MCF 10A (cell line): ENCODE measurements at regions not wholly inside any gene's neighbourhood (a gene's known extent, or its start where the extent isn't known, plus 50 kb on each side); places are given as distances from the start of the nearest gene placed in this dataset.
"Not testable (repeated sequence)": the region's sequence is repeated elsewhere in the genome, so short reads cannot be mapped to it uniquely, and the experiment has no call there.

Experiments used
- BruUV-seq: library from RNA; stranded (reverse); fragments of 400-500 nt; replicated peaks from 2 replicates; lab custom pipeline; 2021; lab: Mats Ljungman, UMichigan
- CTCF ChIA-PET: fragments of 300-600 bp; sonication (Branson Sonifier 250); formaldehyde crosslinking; extraction: SDS; loops from one replicate; lab custom pipeline; 2021; ENCODE audit warnings: antibody characterized with exemption, inconsistent platforms; lab: Yijun Ruan, JAX
- POLR2A ChIA-PET: fragments of 300-600, 350-650 bp; sonication (Branson Sonifier 250); formaldehyde crosslinking; extraction: SDS; loops from one replicate; lab custom pipeline; 2020; ENCODE audit warnings: antibody characterized with exemption, inconsistent platforms; lab: Yijun Ruan, JAX
- DNase-seq: peaks from one replicate; pipeline ENCODE4 v3.0.0-alpha.2; 2018; ENCODE audit not compliant: unreplicated experiment
- H3K27ac Mint-ChIP-seq: one replicate; pipeline ENCODE4 v1.8.0; 2022; ENCODE audit warnings: mild to moderate bottlenecking, low read depth, mixed read lengths; ENCODE audit not compliant: unreplicated experiment
- H3K27me3 Mint-ChIP-seq: one replicate; pipeline ENCODE4 v1.8.0; 2022; ENCODE audit warnings: mixed read lengths; ENCODE audit not compliant: insufficient read depth, unreplicated experiment
- H3K36me3 Mint-ChIP-seq: one replicate; pipeline ENCODE4 v1.8.0; 2022; ENCODE audit warnings: mild to moderate bottlenecking, moderate library complexity, mixed read lengths; ENCODE audit not compliant: insufficient read depth, unreplicated experiment
- H3K4me1 Mint-ChIP-seq: one replicate; pipeline ENCODE4 v1.8.0; 2022; ENCODE audit warnings: mixed read lengths; ENCODE audit not compliant: insufficient read depth, unreplicated experiment
- H3K4me3 Mint-ChIP-seq: one replicate; pipeline ENCODE4 v1.8.0; 2022; ENCODE audit warnings: mild to moderate bottlenecking, moderate library complexity, mixed read lengths; ENCODE audit not compliant: unreplicated experiment
- H3K9me3 Mint-ChIP-seq: one replicate; pipeline ENCODE4 v1.8.0; 2022; ENCODE audit warnings: mixed read lengths; ENCODE audit not compliant: unreplicated experiment
- intact Hi-C: fragments of 100-400 bp; cut with micrococcal nuclease; formaldehyde crosslinking; loops from 2 replicates; pipeline ENCODE4 v1.14.1; 2022

DNA sequence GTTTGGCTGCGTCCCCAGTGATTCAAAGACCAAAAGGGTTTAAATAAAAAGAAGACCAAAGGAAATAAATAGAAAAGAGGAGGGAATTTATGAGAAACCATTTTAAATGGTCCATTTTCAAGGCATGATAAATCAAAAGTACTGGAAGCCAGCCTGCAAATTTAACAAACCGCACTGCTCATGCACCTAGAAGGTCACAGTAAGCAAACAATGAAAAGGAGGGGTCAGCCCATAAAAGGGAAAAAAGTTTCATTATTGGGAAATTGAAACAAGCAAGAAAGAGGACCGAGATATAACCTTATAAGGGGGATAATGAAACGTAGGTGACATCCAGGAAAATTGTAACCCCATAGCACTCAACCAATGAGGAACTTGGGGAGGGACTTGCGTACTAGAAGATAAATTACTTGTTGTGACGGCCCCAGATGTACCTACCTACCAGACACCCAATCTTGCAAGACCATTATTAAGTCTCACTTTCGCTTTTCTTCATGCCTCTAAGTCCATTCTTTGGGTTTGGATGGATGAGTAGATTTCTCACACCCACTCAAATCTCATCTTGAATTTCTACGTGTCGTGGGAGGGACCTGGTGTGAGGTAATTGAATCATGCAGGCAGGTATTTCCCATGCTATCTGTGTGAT lies 172.0 kb downstream of the SPATA31A1 start:
- H3K4me1 Mint-ChIP-seq, H3K27ac Mint-ChIP-seq, CTCF ChIA-PET, intact Hi-C loops, POLR2A ChIA-PET, DNase-seq, H3K36me3 Mint-ChIP-seq, H3K4me3 Mint-ChIP-seq, BruUV-seq, H3K27me3 Mint-ChIP-seq, H3K9me3 Mint-ChIP-seq: not testable (repeated sequence)

DNA sequence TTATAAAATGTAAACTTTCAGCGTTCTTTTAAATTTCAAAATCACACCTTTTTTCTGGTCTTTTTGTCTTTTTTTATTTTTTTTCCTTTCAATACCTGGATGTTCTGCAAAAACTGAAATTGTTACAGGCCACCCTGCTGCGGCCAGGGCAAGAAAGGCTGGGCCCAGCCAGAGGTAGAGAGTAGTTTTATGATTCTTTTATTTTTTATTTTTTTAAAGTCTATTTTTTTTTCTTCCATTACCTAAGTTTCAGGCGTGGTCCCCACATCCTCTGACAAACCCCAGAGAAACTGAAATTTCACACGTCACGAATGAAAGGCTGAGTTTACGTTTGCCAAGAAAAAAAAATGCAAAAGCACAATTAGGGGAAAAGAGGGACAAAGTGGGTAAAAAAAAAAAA lies 177.1 kb downstream of the SPATA31A1 start:
- H3K4me3 Mint-ChIP-seq, intact Hi-C loops, H3K36me3 Mint-ChIP-seq, H3K27ac Mint-ChIP-seq, H3K27me3 Mint-ChIP-seq, DNase-seq, H3K4me1 Mint-ChIP-seq, CTCF ChIA-PET, H3K9me3 Mint-ChIP-seq, BruUV-seq, POLR2A ChIA-PET: not testable (repeated sequence)

DNA sequence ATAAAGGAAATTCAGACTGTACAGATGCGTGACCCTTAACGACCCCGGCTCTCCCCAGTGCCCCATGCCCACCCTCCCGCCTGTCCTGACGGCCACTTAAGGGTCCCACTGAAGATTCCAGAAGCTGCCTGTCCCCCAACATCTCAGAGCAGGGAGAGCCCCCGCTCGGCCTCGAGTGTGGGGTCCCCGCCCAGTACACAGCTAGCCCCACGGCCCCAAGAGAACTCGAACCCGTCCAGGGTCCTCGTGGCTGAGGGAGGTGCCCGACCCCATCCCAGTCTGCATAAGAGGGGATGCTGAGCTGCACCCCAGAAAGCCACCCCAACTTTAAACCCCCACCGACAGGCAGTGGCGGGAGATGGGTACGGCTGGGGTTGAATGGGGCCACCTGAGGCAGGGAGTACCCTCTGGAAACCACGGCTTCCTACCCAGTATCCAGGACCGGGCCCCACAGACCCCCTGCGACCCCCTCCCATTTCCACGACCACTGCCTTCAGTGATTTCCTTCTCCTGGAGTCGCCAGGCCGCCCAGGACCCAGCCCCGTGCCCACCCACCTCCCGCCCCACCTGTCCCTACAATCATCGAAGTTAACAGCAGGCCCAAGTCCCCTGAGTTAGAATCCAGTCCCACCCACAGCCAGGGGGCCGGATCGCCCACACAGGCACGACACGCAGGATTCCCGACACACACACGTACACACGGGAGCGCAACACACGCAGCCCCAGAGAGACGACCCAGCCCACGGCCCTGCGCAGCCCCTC lies 177.7 kb downstream of the SPATA31A1 start:
- H3K27me3 Mint-ChIP-seq, H3K4me1 Mint-ChIP-seq, H3K9me3 Mint-ChIP-seq, DNase-seq, POLR2A ChIA-PET, BruUV-seq, H3K27ac Mint-ChIP-seq, H3K4me3 Mint-ChIP-seq, intact Hi-C loops, CTCF ChIA-PET, H3K36me3 Mint-ChIP-seq: not testable (repeated sequence)

DNA sequence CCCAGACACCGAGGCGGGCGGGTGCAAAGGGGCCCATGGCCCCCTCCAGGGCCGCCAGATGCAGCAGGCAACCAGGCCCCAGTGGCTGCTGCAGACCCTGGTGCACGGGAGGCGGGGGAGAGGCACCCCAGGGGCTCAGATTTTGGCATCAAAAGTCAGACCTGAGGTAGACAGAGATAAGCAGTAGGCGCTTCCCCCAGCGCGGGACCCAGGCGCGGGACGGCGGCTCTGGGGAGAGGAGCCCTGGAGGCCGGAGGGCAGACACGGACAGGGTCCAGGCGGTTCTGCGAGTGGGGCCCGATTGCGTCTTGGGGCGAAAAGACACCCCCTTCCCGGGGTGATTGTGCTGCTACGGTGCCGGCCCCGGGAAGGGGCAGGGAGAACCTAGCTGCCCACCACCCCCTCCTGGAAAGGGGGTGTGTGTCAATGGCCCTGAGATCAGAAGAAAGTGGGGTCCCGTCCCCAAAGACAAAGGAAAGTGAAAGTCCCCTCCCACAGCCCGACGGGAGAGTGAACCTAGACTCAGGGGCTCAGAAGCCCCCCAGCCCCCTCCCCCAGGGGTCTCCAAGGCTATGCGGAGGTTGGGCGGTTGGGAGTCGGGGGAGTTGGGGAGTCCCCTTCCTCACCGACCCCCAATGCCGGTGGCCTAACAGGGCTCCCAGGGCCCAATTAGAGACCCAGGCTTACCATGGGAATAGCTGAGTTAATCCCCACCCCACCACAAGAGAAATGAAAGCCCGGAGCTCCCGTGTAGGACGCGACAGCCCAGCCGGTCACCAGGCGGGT lies 178.5 kb downstream of the SPATA31A1 start:
- H3K36me3 Mint-ChIP-seq, CTCF ChIA-PET, H3K27me3 Mint-ChIP-seq, H3K4me1 Mint-ChIP-seq, BruUV-seq, intact Hi-C loops, H3K9me3 Mint-ChIP-seq, H3K4me3 Mint-ChIP-seq, POLR2A ChIA-PET, H3K27ac Mint-ChIP-seq, DNase-seq: not testable (repeated sequence)

DNA sequence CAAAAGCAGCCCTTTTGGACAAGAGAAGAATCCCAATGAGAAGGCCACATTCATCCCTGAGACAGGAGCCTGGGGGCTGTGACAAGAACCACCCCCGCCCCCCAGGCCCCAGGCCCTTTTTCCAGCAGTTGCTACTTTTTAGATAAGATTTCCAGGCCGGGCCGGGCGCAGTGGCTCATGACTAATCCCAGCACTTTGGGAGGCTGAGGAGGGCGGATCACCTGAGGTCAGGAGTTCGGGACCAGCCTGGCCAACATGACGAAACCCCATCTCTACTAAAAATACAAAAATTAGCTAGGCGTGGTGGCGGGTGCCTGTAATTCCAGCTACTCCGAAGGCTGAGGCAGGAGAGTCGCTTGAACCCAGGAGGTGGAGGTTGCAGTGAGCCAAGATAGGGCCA lies 179.4 kb downstream of the SPATA31A1 start:
- H3K4me3 Mint-ChIP-seq, CTCF ChIA-PET, H3K27me3 Mint-ChIP-seq, H3K9me3 Mint-ChIP-seq, POLR2A ChIA-PET, H3K4me1 Mint-ChIP-seq, DNase-seq, H3K27ac Mint-ChIP-seq, H3K36me3 Mint-ChIP-seq, intact Hi-C loops, BruUV-seq: not testable (repeated sequence)

DNA sequence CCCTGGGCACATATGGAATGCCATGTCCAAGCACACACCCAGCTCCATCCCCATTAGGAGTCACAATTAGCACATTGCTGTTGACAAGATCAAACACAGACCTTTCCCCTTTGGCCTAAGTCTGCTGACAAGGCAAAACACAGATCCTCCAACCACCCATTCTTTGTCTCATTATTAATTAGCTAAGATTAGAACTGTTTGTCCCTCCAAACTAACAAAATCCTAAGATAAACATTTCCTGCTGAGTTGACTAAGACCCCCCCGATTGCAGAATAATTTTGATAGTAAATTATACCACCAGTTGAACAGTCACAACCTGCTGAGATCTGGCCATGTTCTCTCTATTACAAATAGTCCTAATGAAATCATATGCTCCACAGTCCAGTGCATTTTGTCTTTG lies 186.7 kb downstream of the SPATA31A1 start:
- DNase-seq, H3K9me3 Mint-ChIP-seq, POLR2A ChIA-PET, CTCF ChIA-PET, H3K27me3 Mint-ChIP-seq, H3K4me1 Mint-ChIP-seq, H3K36me3 Mint-ChIP-seq, BruUV-seq, H3K4me3 Mint-ChIP-seq, H3K27ac Mint-ChIP-seq, intact Hi-C loops: not testable (repeated sequence)

DNA sequence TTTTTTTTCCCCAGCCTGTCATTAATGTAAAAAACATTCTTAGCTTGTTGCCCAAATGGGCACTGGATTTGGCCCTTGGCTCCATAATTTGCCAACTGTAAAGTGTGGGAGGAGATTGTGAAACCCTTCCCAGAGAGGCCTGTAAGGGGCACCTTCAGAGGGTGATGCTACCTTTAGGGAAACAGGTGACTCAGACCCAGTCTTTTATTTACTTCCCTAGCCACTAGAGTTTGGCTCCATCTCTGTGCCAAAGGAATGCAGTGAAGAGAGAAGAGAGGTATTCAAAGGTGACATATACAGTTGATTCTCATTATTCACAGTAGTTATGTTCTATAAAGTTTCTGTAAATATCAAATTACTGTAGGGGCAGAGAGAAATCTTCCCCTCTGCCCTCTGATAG lies 189.6 kb downstream of the SPATA31A1 start:
- CTCF ChIA-PET, intact Hi-C loops: not testable (repeated sequence)

DNA sequence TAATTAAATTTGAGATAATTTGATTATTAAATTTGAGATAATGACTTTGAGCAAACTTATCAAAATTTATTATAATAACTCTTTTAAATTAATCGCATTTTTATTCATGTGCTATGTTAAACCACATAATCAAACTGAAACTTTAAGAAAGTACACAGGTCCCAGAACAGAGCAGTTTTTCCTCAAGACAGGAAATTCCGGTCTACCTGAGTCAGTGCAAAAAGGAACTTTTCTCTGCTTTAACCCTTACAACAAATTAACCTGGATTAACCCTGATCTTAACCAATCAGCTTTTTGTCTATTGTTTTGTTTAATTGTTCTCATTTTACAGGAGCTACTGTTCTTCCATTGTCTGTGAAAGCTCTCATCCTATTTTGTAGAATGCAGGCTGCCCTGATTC lies 195.1 kb downstream of the SPATA31A1 start:
- not testable (repeated sequence) for H3K4me3 Mint-ChIP-seq

More for the DNA sequence above, 189.6 kb downstream of the SPATA31A1 start:
- H3K4me1 Mint-ChIP-seq, DNase-seq, H3K4me3 Mint-ChIP-seq, H3K27me3 Mint-ChIP-seq, H3K27ac Mint-ChIP-seq, H3K36me3 Mint-ChIP-seq, BruUV-seq, H3K9me3 Mint-ChIP-seq, POLR2A ChIA-PET: not testable (repeated sequence)

DNA sequence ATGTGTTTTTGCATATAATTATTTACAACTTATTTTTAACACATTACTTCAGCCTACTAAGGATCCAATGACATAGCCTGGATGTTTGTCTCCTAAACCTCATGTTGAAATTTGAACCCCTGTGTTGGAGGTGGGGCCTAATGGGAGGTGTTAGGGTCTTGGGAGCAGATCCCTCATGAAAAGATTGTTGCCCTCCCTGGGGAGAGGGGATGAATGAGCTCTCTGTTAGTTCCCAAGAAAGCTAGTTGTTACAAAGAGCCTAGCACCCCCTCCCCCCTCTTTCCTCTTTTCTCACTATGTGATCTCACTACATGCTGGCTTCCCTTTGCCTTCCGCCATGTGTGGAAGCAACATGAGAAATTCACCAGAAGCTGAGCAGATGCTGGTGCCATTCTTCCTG lies 196.1 kb downstream of the SPATA31A1 start:
- CTCF ChIA-PET, POLR2A ChIA-PET, DNase-seq, H3K27ac Mint-ChIP-seq, intact Hi-C loops, H3K4me1 Mint-ChIP-seq, BruUV-seq, H3K27me3 Mint-ChIP-seq, H3K4me3 Mint-ChIP-seq, H3K9me3 Mint-ChIP-seq, H3K36me3 Mint-ChIP-seq: not testable (repeated sequence)

More for the DNA sequence above, 195.1 kb downstream of the SPATA31A1 start:
- POLR2A ChIA-PET, intact Hi-C loops, H3K4me1 Mint-ChIP-seq, H3K9me3 Mint-ChIP-seq, CTCF ChIA-PET, DNase-seq, BruUV-seq, H3K36me3 Mint-ChIP-seq, H3K27ac Mint-ChIP-seq, H3K27me3 Mint-ChIP-seq: not testable (repeated sequence)
